Left ventricle myocardium inferior (tissue), 1 donor: ENCODE measurements at regions not wholly inside any gene's neighbourhood (a gene's known extent, or its start where the extent isn't known, plus 50 kb on each side); places are given as distances from the start of the nearest gene placed in this dataset.

Source experiments
- DNase-seq: peaks from one replicate; pipeline ENCODE4 v3.0.0-alpha.2; 2020
- H3K27ac ChIP-seq: fragments of 200-600 bp; replicated peaks from 2 replicates; pipeline ENCODE4 v1.8.0; 2021
- H3K27me3 ChIP-seq: fragments of 200-600 bp; 2 replicates; pipeline ENCODE4 v1.8.0; 2021; ENCODE audit warnings: low read depth
- H3K36me3 ChIP-seq: fragments of 200-600 bp; 2 replicates; pipeline ENCODE4 v1.8.0; 2021
- H3K4me1 ChIP-seq: fragments of 200-600 bp; 2 replicates; pipeline ENCODE4 v1.8.0; 2021
- H3K4me3 ChIP-seq: fragments of 200-600 bp; 2 replicates; pipeline ENCODE4 v1.8.0; 2021; ENCODE audit warnings: mild to moderate bottlenecking, moderate library complexity
- H3K9me3 ChIP-seq: fragments of 200-600 bp; replicated peaks from 2 replicates; pipeline ENCODE4 v1.8.0; 2021
- CTCF ChIP-seq: fragments of 200-600 bp; IDR thresholded peaks from 2 replicates; pipeline ENCODE4 v1.8.0; 2021; ENCODE audit warnings: antibody characterized with exemption, mild to moderate bottlenecking, borderline replicate concordance
- intact Hi-C: fragments of 100-400 bp; cut with micrococcal nuclease; formaldehyde crosslinking; loops from one replicate; pipeline ENCODE4 v1.11.0; 2022
- donor health status: DM: no; HTN: yes; CAD: no; lungs with severe emphysema.

- Histone ChIP-seq H3K27me3 (no peaks in the 10 kb centered on the region), H3K9me3 (no peaks in the 10 kb centered on the region), H3K4me3 (no peak overlapping the region), H3K4me1 (peaks cover 7% of the 10 kb centered on the region), H3K27ac (no peak overlapping the region), H3K36me3 (no peaks in the 10 kb centered on the region)
- TF ChIP-seq CTCF = no peak
- no peak for DNase-seq
- intact Hi-C loops = no loop called here
Observed at GRCh38 chr13:78033509-78033908, 114.9 kb upstream of the EDNRB start.

GRCh38 chr13:78032132-78032531 lies 113.5 kb upstream of the EDNRB start:
- Histone ChIP-seq H3K27me3 (no peaks in the 10 kb centered on the region), H3K36me3 (no peaks in the 10 kb centered on the region), H3K27ac (peak overlapping the region; percentile 35), H3K4me1 (peaks cover 7% of the 10 kb centered on the region), H3K9me3 (no peaks in the 10 kb centered on the region), H3K4me3 (no peak overlapping the region)
- intact Hi-C loops = no loop called here
- DNase-seq = no peak
- no peak for TF ChIP-seq CTCF

GRCh38 chr13:78030341-78030896 lies 111.8 kb upstream of the EDNRB start:
- no peak overlapping the region for H3K4me3 ChIP-seq
- no peaks in the 10 kb centered on the region for H3K27me3 ChIP-seq
- no peak for TF ChIP-seq CTCF
- H3K36me3 ChIP-seq = no peaks in the 10 kb centered on the region
- peaks cover 7% of the 10 kb centered on the region for H3K4me1 ChIP-seq
- no peak overlapping the region for H3K27ac ChIP-seq
- peaks cover 2% of the 10 kb centered on the region for H3K9me3 ChIP-seq
- no peak for DNase-seq
- intact Hi-C loops = no loop called here

- no peaks in the 10 kb centered on the region for H3K27me3 ChIP-seq
- TF ChIP-seq CTCF = no peak
- peaks cover 7% of the 10 kb centered on the region for H3K4me1 ChIP-seq
- H3K27ac ChIP-seq = no peak overlapping the region
- H3K36me3 ChIP-seq = no peaks in the 10 kb centered on the region
- DNase-seq = no peak
- peaks cover 7% of the 10 kb centered on the region for H3K9me3 ChIP-seq
- intact Hi-C loops = no loop called here
- no peak overlapping the region for H3K4me3 ChIP-seq
Observed at GRCh38 chr13:78029901-78030300, 111.3 kb upstream of the EDNRB start.

- no peak for DNase-seq
- Histone ChIP-seq H3K9me3 (peaks cover 15% of the 10 kb centered on the region), H3K27me3 (no peaks in the 10 kb centered on the region), H3K4me3 (no peak overlapping the region), H3K36me3 (no peaks in the 10 kb centered on the region), H3K27ac (no peak overlapping the region), H3K4me1 (peaks cover 7% of the 10 kb centered on the region)
- intact Hi-C loops = no loop called here
- TF ChIP-seq CTCF = no peak
Observed at GRCh38 chr13:78028960-78029359, 110.3 kb upstream of the EDNRB start.
